Osteoblast (primary cell): ENCODE measurements at regions not wholly inside any gene's neighbourhood (a gene's known extent, or its start where the extent isn't known, plus 50 kb on each side); places are given as distances from the start of the nearest gene placed in this dataset.

Experiments used
- DNase-seq: peaks from one replicate; pipeline ENCODE4 v3.0.0; 2011; ENCODE audit warnings: low spot score, mixed read lengths; ENCODE audit not compliant: insufficient read length; ENCODE audit errors: missing footprints
- H2AFZ ChIP-seq: 2 replicates; pipeline ENCODE4 v1.6.0; 2011; ENCODE audit warnings: mild to moderate bottlenecking, low read length
- H3K27ac ChIP-seq: 2 replicates; pipeline ENCODE4 v1.5.1; 2011; ENCODE audit warnings: mild to moderate bottlenecking, low read depth, low read length, moderate library complexity
- H3K27me3 ChIP-seq: 2 replicates; pipeline ENCODE4 v1.6.0; 2012; ENCODE audit warnings: mild to moderate bottlenecking, control low read depth, inconsistent platforms, low read length, moderate library complexity; ENCODE audit not compliant: insufficient read depth
- H3K36me3 ChIP-seq: 2 replicates; pipeline ENCODE4 v1.5.1; 2011; ENCODE audit warnings: mild to moderate bottlenecking, low read length, control low read depth, moderate library complexity; ENCODE audit not compliant: insufficient read depth
- H3K4me1 ChIP-seq: 2 replicates; pipeline ENCODE4 v1.5.1; 2011; ENCODE audit warnings: mild to moderate bottlenecking, low read length, control low read depth, moderate library complexity; ENCODE audit not compliant: insufficient read depth
- H3K4me2 ChIP-seq: 2 replicates; pipeline ENCODE4 v1.6.0; 2011; ENCODE audit warnings: mild to moderate bottlenecking, low read length; ENCODE audit not compliant: insufficient read depth
- H3K4me3 ChIP-seq: fragments of 200-600 bp; sonication (generic); 3 replicates; pipeline ENCODE4 v1.5.1; 2012; ENCODE audit warnings: mild to moderate bottlenecking, low read length, inconsistent platforms; ENCODE audit not compliant: insufficient read depth
- H3K79me2 ChIP-seq: 2 replicates; pipeline ENCODE4 v1.6.0; 2012; ENCODE audit warnings: mild to moderate bottlenecking, low read length, control low read depth, inconsistent platforms; ENCODE audit not compliant: insufficient read depth
- H3K9me3 ChIP-seq: 2 replicates; pipeline ENCODE4 v1.5.1; 2011; ENCODE audit warnings: low read depth, low read length, control low read depth
- H4K20me1 ChIP-seq: 2 replicates; pipeline ENCODE4 v1.6.0; 2012; ENCODE audit warnings: mild to moderate bottlenecking, low read length, control low read depth; ENCODE audit not compliant: insufficient read depth
- TF ChIP-seq, protein P1 (sequence below): IDR thresholded peaks from 2 replicates; pipeline ENCODE4 v1.5.1; 2011; ENCODE audit warnings: mild to moderate bottlenecking, low read depth, low read length, moderate library complexity; ENCODE audit errors: extremely low read depth

DNA sequence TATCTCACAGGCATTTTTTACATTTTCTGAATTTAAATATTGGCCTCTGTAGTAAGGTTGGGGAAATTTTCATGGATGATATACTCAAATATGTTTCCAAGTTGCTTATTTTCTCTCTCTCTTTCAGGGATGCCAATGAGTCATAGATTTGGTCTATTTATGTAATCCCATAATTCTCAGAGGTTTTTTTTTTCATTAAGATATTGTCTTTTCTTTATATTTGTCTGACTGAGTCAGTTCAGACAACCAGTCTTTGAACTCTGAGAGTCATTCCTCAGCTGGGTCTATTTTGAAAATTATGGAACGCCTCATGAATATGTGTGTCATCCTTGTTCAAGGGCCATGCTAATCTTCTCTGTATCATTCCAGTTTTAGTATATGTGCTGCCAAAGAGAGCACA, 223.2 kb downstream of the PCSK1 start:
- Histone ChIP-seq H4K20me1 (no peaks in the 10 kb centered on the region), H3K4me3 (no peak overlapping the region), H3K27ac (peak overlapping the region; percentile 63), H3K9me3 (no peaks in the 10 kb centered on the region), H2AFZ (no peak overlapping the region), H3K4me2 (peak overlapping the region; percentile 12), H3K27me3 (no peaks in the 10 kb centered on the region), H3K36me3 (no peaks in the 10 kb centered on the region), H3K4me1 (peaks cover 11% of the 10 kb centered on the region), H3K79me2 (no peaks in the 10 kb centered on the region)
- TF ChIP-seq, protein P1, sequence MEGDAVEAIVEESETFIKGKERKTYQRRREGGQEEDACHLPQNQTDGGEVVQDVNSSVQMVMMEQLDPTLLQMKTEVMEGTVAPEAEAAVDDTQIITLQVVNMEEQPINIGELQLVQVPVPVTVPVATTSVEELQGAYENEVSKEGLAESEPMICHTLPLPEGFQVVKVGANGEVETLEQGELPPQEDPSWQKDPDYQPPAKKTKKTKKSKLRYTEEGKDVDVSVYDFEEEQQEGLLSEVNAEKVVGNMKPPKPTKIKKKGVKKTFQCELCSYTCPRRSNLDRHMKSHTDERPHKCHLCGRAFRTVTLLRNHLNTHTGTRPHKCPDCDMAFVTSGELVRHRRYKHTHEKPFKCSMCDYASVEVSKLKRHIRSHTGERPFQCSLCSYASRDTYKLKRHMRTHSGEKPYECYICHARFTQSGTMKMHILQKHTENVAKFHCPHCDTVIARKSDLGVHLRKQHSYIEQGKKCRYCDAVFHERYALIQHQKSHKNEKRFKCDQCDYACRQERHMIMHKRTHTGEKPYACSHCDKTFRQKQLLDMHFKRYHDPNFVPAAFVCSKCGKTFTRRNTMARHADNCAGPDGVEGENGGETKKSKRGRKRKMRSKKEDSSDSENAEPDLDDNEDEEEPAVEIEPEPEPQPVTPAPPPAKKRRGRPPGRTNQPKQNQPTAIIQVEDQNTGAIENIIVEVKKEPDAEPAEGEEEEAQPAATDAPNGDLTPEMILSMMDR, result no peak
- DNase-seq, result no peak

DNA sequence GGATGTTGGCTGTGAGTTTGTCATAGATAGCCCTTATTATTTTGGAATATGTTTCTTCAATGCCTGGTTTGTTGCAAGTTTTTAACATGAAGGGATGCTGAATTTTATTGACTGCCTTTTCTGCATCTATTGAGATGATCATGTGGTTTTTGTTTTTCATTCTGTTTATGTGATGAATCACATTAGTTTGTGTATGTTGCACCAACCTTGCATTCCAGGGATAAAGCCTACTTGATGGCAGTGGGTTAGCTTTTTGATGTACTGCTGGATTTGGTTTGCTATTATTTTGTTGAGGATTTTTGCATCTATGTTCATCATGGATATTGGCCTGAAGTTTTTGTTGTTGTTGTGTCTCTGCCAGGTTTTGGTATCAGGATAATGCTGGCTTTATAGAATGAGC, 225.6 kb downstream of the PCSK1 start:
- Histone ChIP-seq H3K27me3 (no peaks in the 10 kb centered on the region), H3K9me3 (no peaks in the 10 kb centered on the region), H3K4me3 (no peak overlapping the region), H3K4me2 (no peak overlapping the region), H3K36me3 (no peaks in the 10 kb centered on the region), H3K4me1 (peaks cover 20% of the 10 kb centered on the region), H3K27ac (no peak overlapping the region), H4K20me1 (no peaks in the 10 kb centered on the region), H2AFZ (no peak overlapping the region), H3K79me2 (no peaks in the 10 kb centered on the region)
- TF ChIP-seq, protein P1, result no peak
- DNase-seq, result no peak

DNA sequence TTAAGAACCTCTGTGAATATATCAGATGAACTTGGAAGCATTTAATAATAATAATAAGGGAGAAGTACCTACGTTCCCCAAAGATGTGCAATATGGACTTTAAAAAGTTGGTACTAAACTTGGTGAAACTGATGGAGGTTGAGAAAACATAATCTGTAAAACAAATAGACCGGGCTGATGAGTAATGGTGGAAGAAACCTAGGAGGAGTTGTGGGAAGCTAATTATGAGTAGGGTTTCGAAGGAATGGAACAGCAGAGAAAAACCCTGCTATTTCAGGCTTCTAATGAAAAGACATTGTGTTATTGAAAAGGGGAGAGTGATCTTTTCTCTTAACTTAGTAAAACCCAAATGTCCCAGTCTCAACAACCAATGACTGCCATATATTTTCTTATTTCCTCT, 229.3 kb downstream of the PCSK1 start:
- Histone ChIP-seq H2AFZ (peak overlapping the region; percentile 25), H3K4me3 (no peak overlapping the region), H3K79me2 (no peaks in the 10 kb centered on the region), H3K36me3 (no peaks in the 10 kb centered on the region), H3K4me2 (peak overlapping the region; percentile 30), H3K9me3 (no peaks in the 10 kb centered on the region), H3K27ac (peak overlapping the region; percentile 40), H4K20me1 (no peaks in the 10 kb centered on the region), H3K27me3 (no peaks in the 10 kb centered on the region), H3K4me1 (peaks cover 16% of the 10 kb centered on the region)
- peak; percentile 77 for DNase-seq
- TF ChIP-seq, protein P1, result no peak

DNA sequence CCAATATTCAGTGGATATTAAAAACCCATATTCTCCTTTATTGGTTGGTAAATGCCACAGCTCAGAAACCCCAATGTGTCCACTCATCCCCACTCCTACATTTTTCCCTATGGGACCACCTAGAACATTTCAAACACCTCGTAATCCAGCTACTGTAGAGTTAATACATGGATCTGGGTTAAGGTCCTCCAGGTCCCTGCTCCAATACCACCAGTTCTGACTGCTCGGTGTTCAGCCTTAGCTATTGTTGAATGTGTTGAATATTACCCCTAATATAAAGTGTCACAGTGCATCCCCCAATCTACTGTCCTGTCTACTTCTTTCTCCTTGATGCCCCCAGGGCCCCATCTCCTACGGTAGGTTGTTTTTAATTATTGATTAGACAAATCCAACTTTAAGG, 231.5 kb downstream of the PCSK1 start:
- Histone ChIP-seq H3K36me3 (no peaks in the 10 kb centered on the region), H3K79me2 (no peaks in the 10 kb centered on the region), H3K27ac (no peak overlapping the region), H3K9me3 (no peaks in the 10 kb centered on the region), H3K4me1 (peaks cover 27% of the 10 kb centered on the region), H4K20me1 (no peaks in the 10 kb centered on the region), H2AFZ (no peak overlapping the region), H3K4me2 (no peak overlapping the region), H3K4me3 (no peak overlapping the region), H3K27me3 (no peaks in the 10 kb centered on the region)
- no peak for DNase-seq
- TF ChIP-seq, protein P1, result no peak
